ENCODE measurements at regions not wholly inside any gene's neighbourhood (a gene's known extent, or its start where the extent isn't known, plus 50 kb on each side); places are given as distances from the start of the nearest gene placed in this dataset.

DNA sequence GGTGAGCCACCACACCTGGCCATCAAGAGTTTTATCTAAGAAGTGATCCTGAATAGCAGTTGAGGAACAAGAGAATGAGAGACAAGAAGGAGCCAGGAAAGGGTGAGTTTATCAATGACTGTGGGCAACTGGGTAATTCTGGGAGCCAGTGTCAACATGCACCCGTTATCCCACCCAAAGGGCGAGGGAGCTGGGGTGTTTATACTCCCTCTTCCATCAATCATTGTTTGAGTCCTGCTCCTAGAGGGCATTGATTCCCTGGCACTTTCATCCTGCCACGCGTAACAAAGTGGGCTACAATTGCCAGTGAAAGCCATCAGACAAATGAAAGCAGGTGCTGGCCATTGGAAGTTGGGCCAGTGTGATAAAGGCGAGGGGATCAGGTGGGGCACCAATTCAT, 136.3 kb downstream of the SUDS3 start:
- TF ChIP-seq POLR2AphosphoS5 (IDR thresholded peaks at IDR 0.05) (no peak), SMC3 (conservative IDR thresholded peaks at IDR 0.05; ENCODE audit: poor library complexity) (no peak), RAD21 (conservative IDR thresholded peaks at IDR 0.05) (no peak), EP300 (conservative IDR thresholded peaks at IDR 0.05; ENCODE audit: poor library complexity, severe bottlenecking) (no peak), MXI1 (conservative IDR thresholded peaks at IDR 0.05; ENCODE audit: poor library complexity, severe bottlenecking) (no peak), EZH2 (IDR thresholded peaks at IDR 0.05; ENCODE audit: borderline replicate concordance, insufficient read depth, low read length, poor library complexity, severe bottlenecking) (no peak), TAF1 (IDR thresholded peaks at IDR 0.05; ENCODE audit: low read depth) (no peak)
- TF ChIP-seq, protein P1, sequence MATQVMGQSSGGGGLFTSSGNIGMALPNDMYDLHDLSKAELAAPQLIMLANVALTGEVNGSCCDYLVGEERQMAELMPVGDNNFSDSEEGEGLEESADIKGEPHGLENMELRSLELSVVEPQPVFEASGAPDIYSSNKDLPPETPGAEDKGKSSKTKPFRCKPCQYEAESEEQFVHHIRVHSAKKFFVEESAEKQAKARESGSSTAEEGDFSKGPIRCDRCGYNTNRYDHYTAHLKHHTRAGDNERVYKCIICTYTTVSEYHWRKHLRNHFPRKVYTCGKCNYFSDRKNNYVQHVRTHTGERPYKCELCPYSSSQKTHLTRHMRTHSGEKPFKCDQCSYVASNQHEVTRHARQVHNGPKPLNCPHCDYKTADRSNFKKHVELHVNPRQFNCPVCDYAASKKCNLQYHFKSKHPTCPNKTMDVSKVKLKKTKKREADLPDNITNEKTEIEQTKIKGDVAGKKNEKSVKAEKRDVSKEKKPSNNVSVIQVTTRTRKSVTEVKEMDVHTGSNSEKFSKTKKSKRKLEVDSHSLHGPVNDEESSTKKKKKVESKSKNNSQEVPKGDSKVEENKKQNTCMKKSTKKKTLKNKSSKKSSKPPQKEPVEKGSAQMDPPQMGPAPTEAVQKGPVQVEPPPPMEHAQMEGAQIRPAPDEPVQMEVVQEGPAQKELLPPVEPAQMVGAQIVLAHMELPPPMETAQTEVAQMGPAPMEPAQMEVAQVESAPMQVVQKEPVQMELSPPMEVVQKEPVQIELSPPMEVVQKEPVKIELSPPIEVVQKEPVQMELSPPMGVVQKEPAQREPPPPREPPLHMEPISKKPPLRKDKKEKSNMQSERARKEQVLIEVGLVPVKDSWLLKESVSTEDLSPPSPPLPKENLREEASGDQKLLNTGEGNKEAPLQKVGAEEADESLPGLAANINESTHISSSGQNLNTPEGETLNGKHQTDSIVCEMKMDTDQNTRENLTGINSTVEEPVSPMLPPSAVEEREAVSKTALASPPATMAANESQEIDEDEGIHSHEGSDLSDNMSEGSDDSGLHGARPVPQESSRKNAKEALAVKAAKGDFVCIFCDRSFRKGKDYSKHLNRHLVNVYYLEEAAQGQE (IDR thresholded peaks at IDR 0.05; ENCODE audit: borderline replicate concordance): no peak
- TF ChIP-seq, protein P2, sequence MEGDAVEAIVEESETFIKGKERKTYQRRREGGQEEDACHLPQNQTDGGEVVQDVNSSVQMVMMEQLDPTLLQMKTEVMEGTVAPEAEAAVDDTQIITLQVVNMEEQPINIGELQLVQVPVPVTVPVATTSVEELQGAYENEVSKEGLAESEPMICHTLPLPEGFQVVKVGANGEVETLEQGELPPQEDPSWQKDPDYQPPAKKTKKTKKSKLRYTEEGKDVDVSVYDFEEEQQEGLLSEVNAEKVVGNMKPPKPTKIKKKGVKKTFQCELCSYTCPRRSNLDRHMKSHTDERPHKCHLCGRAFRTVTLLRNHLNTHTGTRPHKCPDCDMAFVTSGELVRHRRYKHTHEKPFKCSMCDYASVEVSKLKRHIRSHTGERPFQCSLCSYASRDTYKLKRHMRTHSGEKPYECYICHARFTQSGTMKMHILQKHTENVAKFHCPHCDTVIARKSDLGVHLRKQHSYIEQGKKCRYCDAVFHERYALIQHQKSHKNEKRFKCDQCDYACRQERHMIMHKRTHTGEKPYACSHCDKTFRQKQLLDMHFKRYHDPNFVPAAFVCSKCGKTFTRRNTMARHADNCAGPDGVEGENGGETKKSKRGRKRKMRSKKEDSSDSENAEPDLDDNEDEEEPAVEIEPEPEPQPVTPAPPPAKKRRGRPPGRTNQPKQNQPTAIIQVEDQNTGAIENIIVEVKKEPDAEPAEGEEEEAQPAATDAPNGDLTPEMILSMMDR (IDR thresholded peaks at IDR 0.05; ENCODE audit: poor library complexity, severe bottlenecking): no peak
- H3K9ac ChIP-seq (ENCODE audit: low read length): no peak overlapping the region
- H3K9me3 ChIP-seq (ENCODE audit: low read length): no peaks in the 10 kb centered on the region
- H3K79me2 ChIP-seq (replicated peaks; ENCODE audit: insufficient read depth, low read length): no peaks in the 10 kb centered on the region
- H3K27me3 ChIP-seq (ENCODE audit: insufficient read depth, low read depth, low read length): no peaks in the 10 kb centered on the region
- no peaks in the 10 kb centered on the region for H3K9me2 ChIP-seq (ENCODE audit: insufficient read depth, low read length)
- no peaks in the 10 kb centered on the region for H3F3A ChIP-seq (ENCODE audit: insufficient read depth, low read length, poor library complexity, severe bottlenecking)
- H3K4me3 ChIP-seq (ENCODE audit: low read length): no peak overlapping the region
- H3K4me2 ChIP-seq (ENCODE audit: low read length): no peak overlapping the region
- no peaks in the 10 kb centered on the region for H3K36me3 ChIP-seq (ENCODE audit: insufficient read depth, low read length)
- H2AFZ ChIP-seq (ENCODE audit: low read depth, low read length): no peak overlapping the region
- no peak overlapping the region for H3K27ac ChIP-seq (ENCODE audit: low read length)
- no peaks in the 10 kb centered on the region for H4K20me1 ChIP-seq (ENCODE audit: insufficient read depth)

DNA sequence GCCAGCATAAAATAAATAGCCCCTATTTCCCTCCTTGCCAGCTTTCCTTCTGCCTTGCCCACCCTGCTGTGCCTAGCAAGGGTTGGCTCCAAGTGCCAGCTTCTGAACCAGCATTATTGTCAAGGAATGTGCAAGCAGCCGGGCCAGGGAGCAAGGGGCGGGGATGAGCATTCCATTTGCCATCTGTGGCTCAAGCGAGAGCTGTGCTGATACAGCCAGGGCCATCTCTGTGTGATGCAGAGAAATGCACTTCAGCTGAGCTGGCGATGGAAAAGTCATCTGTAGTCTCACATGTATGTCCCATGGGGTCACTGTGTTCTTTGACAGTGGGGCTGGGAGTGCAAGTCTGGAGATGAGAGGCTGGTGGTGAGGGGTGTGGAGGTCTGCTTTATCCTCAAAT, 137.3 kb downstream of the SUDS3 start:
- Histone ChIP-seq H3F3A (ENCODE audit: insufficient read depth, low read length, poor library complexity, severe bottlenecking) (no peaks in the 10 kb centered on the region), H3K9me2 (ENCODE audit: insufficient read depth, low read length) (no peaks in the 10 kb centered on the region), H3K9me3 (ENCODE audit: low read length) (no peaks in the 10 kb centered on the region), H3K27ac (ENCODE audit: low read length) (no peak overlapping the region), H3K79me2 (replicated peaks; ENCODE audit: insufficient read depth, low read length) (no peaks in the 10 kb centered on the region), H3K27me3 (ENCODE audit: insufficient read depth, low read depth, low read length) (no peaks in the 10 kb centered on the region), H3K4me2 (ENCODE audit: low read length) (no peak overlapping the region), H3K9ac (ENCODE audit: low read length) (no peak overlapping the region), H2AFZ (ENCODE audit: low read depth, low read length) (no peak overlapping the region), H3K4me3 (ENCODE audit: low read length) (no peak overlapping the region), H4K20me1 (ENCODE audit: insufficient read depth) (no peaks in the 10 kb centered on the region), H3K36me3 (ENCODE audit: insufficient read depth, low read length) (no peaks in the 10 kb centered on the region)
- TF ChIP-seq POLR2AphosphoS5 (IDR thresholded peaks at IDR 0.05): no peak
- TF ChIP-seq, protein P1 (IDR thresholded peaks at IDR 0.05; ENCODE audit: borderline replicate concordance): no peak
- TF ChIP-seq TAF1 (IDR thresholded peaks at IDR 0.05; ENCODE audit: low read depth): no peak
- no peak for TF ChIP-seq EP300 (conservative IDR thresholded peaks at IDR 0.05; ENCODE audit: poor library complexity, severe bottlenecking)
- no peak for TF ChIP-seq SMC3 (conservative IDR thresholded peaks at IDR 0.05; ENCODE audit: poor library complexity)
- TF ChIP-seq RAD21 (conservative IDR thresholded peaks at IDR 0.05): no peak
- no peak for TF ChIP-seq EZH2 (IDR thresholded peaks at IDR 0.05; ENCODE audit: borderline replicate concordance, insufficient read depth, low read length, poor library complexity, severe bottlenecking)
- no peak for TF ChIP-seq MXI1 (conservative IDR thresholded peaks at IDR 0.05; ENCODE audit: poor library complexity, severe bottlenecking)
- TF ChIP-seq, protein P2 (IDR thresholded peaks at IDR 0.05; ENCODE audit: poor library complexity, severe bottlenecking): no peak
